Stimulated activated CD8-positive, alpha-beta memory T cell treated with anti-CD3 and anti-CD28 coated beads, Interleukin-2, amount 100 ng/mL, for 48 hours (primary cell): ENCODE measurements at regions not wholly inside any gene's neighbourhood (a gene's known extent, or its start where the extent isn't known, plus 50 kb on each side); places are given as distances from the start of the nearest gene placed in this dataset.

ENCODE experiments used
- DNase-seq, 2 donors: peaks; one replicate each; pipeline ENCODE4 v3.0.0-alpha.2; 2020; ENCODE audit warnings: low read depth in 2 of 2

DNA sequence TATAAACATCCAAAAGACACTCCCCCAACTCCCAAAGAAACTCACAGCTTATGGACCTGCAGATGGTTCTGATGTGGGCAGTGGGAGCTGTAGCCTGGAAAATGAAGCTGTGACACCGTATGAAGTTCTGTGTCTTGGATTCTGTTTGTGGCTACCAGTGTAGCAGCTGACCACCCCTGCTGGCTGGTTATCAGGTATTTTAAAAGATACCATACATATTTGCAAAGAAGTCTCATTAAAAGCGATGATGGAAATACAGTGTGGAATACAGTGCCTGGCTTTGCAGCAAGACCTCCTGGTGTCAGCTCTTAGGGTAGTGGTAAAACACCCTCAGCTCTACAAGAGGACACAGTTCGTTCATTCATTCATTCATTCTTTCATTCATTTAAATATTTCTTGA, 194.3 kb upstream of the PRKCQ start:
- DNase-seq: no peak

DNA sequence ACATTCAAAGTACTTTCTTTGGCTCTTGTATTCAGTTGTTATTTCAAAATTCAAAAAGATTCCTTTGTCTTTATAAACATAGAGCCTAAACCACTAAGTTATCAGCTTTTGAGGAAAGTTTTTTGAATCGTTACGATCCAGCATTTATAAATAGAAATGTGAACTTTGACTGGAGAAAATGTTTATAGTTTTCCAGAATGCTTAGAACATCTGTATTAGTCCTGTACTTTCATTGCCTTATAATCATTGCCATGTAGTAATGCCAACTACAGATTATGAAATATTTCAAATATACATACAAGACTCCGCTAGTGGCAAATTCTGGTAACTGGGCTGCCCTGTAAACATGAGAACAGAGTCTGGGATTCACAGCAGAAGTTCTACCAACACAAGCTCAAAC, 191.3 kb upstream of the PRKCQ start:
- DNase-seq: no peak

- DNase-seq: no peak
Observed at GRCh38 chr10:6770846-6771245, 190.8 kb upstream of the PRKCQ start.

GRCh38 chr10:6769704-6770417, 189.8 kb upstream of the PRKCQ start:
- no peak for DNase-seq

- no peak for DNase-seq
Observed at GRCh38 chr10:6766131-6766801, 186.2 kb upstream of the PRKCQ start.

DNA sequence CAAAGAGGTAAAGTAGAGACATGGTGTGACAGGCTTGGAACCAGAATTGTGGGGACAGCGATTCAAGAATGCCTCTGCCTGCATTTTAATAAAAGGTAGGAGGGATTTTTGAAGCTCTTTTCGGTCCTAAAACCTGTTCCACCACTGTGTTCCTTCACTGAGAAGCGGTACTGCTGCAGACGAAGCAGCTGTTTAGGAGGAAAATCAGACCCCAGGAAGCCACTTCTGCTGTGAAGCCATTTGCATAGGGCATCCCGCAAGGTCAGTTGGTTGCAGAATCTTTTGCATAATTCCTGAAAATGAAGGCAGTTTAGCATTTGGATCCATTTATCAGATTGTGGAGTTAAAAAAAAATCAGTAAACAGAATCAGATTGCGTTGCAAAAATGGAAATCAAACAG, 183.3 kb upstream of the PRKCQ start:
- DNase-seq: no peak

GRCh38 chr10:6763001-6763400, 182.9 kb upstream of the PRKCQ start:
- no peak for DNase-seq

DNA sequence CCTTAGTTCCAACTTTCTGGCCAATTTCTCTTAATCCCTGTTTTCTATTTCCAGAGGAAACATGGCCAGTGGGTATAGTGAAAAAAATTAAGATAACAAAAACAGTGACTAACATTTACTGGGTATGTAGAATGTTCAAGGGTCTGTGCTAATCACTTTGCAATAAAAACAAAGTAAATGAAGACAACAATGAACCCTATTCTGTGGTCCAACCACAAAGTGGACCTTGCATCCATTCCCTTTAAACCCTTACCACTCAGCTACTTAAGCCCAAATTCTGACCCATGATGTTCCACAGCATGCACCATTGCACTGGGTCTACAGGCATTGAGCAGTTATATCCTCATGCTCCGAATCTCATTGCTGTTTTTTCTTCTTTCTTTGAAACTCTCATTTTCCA, 179.9 kb upstream of the PRKCQ start:
- DNase-seq: no peak

- no peak for DNase-seq
Observed at GRCh38 chr10:6757158-6757557, 177.1 kb upstream of the PRKCQ start.

GRCh38 chr10:6756716-6757115, 176.6 kb upstream of the PRKCQ start:
- DNase-seq: no peak

DNA sequence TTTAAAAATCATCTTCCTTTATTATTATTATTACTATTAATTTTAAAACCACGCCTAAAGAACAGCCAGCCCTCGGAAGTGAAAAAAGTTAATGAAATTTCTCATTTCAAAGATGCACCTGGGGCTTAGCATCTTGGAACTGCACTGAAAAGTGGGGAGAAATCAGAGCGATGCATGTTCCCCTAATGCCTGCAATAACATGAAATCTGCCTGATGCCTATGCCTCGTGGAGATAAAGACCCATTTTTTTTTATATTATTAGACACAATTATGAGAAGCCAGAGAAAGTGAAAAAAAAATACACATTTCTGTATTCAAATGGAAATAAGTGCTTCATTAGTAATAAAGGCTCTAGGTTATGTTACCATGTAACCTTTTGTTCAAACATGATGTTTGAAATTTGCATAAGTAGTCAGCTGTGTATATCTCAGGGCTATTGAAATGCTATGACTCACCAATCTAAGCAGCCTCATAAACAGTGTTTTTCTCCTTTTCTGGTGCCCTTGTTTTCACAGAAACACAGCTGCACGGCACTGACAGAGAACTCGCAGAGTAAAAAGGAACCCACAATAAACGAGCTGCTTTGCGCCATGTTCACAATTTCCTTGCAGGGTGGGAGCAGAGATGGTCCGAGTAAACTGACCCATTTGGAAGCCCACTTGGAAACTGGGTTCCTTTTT, 175.8 kb upstream of the PRKCQ start:
- DNase-seq: no peak

DNA sequence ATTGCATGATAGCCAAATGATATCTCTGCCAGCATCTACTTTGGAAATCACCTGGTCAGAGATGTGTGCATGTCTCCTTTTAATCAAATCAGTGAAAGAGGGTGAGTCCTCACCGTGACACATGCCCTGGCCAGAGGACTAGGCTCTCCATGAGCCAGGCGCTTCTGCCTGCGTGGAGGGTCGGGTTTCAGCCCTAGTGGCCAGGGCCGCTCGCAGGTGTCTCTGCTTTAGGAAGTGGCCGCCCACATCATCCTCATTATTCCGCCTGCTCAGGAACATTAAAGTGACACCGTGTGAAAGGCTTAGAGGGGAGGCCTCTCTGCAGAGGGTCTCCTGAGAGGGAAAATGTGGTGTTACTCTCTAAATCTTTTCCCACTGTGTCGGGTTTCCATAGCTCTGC, 173.6 kb upstream of the PRKCQ start:
- DNase-seq: no peak

GRCh38 chr10:6751363-6751762, 171.3 kb upstream of the PRKCQ start:
- no peak for DNase-seq

- DNase-seq: no peak
Observed at GRCh38 chr10:6748981-6749635, 169.0 kb upstream of the PRKCQ start.

GRCh38 chr10:6748029-6748428, 168.0 kb upstream of the PRKCQ start:
- DNase-seq: no peak

DNA sequence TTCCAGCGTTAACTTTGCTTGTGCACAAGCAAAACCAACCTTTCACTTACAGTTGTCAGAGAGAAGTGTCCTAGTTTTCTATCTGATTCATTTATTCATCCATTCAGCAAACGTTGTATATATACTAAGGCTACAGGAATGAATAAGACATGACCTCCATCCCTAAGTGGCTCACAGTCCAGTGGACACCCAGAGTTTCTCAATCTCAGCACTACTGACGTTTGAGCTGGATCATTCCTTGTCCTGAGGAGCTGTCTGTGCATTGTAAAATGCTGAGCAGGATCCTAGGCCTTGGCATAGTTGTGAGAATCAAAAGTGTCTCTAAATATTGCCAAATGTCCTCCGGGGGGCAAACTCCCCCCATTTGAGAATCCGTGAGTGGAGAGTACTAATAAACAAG, 166.7 kb upstream of the PRKCQ start:
- DNase-seq: no peak

- DNase-seq: no peak
Observed at GRCh38 chr10:6743291-6743849, 163.3 kb upstream of the PRKCQ start.

DNA sequence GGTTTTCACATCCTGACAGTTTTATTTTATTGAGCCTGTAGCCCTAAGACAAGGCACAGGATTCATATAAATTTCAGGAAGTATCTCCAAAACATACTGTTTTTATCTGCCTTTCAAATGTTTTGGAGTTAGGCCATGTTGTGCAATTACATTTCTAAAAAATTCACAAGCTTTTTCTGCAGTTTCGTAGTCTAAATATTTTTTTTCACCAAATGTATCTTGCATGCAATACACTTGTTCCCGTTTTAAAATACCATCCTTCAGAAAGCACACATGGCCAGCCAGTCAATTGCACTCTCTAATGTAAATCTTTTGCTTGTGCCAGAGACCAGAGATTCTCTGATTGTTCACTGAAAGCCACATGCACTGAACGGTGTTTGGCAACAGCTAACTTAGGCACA, 161.5 kb upstream of the PRKCQ start:
- no peak for DNase-seq

DNA sequence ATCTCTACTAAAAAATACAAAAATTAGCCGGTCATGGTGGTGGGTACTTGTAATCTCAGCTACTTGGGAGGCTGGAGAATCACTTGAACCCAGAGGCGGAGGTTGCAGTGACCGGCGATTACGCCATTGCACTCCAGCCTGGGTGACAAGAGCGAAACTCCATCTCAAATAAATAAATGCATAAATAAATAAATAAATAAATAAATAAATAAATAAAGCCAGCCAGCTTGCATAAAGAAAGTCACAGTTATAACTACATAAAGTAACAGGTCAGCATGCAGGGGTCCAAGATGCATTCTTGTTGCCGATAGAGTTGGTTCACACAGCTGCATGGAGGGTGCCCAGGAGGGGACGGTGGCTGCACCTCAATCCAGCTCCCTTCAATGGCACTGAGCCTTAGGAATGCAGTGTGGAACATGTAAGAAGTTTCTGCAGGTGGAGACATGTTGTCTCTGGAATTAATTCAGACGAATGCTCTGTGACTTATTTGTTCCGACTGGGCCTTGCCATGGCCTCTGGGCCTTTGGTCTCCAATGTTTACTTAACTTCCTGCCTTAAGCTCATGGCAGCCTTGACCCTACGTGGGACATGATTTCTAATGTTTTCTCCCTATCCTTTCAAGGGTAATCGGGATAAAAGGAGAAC, 159.6 kb upstream of the PRKCQ start:
- DNase-seq: no peak

- DNase-seq: no peak
Observed at GRCh38 chr10:6738112-6738768, 158.2 kb upstream of the PRKCQ start.

- DNase-seq: no peak
Observed at GRCh38 chr10:6737758-6738111, 157.7 kb upstream of the PRKCQ start.
